HCT116 (cell line): ENCODE measurements at regions not wholly inside any gene's neighbourhood (a gene's known extent, or its start where the extent isn't known, plus 50 kb on each side); places are given as distances from the start of the nearest gene placed in this dataset.

ENCODE experiments used
- ATAC-seq: fragments of 200-7000 bp; cut with Tn5 transposase; 2 replicates; pipeline ENCODE4 v1.9.1; 2020; ENCODE audit warnings: mild to moderate bottlenecking, moderate library complexity
- BruUV-seq: library from RNA; stranded (reverse); fragments of 400-500 nt; replicated peaks from 2 replicates; lab custom pipeline; 2021; lab: Mats Ljungman, UMichigan
- CTCF ChIA-PET: fragments of 300-600 bp; sonication (Branson Sonifier 250); formaldehyde crosslinking; loops from one replicate; lab custom pipeline; 2021; ENCODE audit warnings: antibody characterized with exemption; lab: Charles Lee
- POLR2A ChIA-PET: fragments of 300-600, 350-600 bp; sonication (Branson Sonifier 250); formaldehyde crosslinking; loops from one replicate; lab custom pipeline; 2021; ENCODE audit warnings: antibody characterized with exemption; lab: Charles Lee
- RAD21 ChIA-PET, 2 experiments: fragments of 300-600 bp; sonication (Branson Sonifier 250); formaldehyde crosslinking; loops; one replicate each; lab custom pipeline; 2023; ENCODE audit warnings: low total read pairs in 2 of 2; ENCODE audit not compliant: uncharacterized antibody in 2 of 2, unreplicated experiment in 2 of 2, low non-redundant PET in 1 of 2; lab: Charles Lee
- DNase-seq: peaks from one replicate; pipeline ENCODE4 v3.0.0-alpha.2; 2010; ENCODE audit warnings: low read depth, low spot score
- H2AFZ ChIP-seq: fragments of 200-600 bp; shearing (Covaris generic), sonication (generic); 2 replicates; pipeline ENCODE4 v1.6.1; 2017; ENCODE audit warnings: low read depth, mixed run types, mixed read lengths, antibody characterized with exemption, low read length; ENCODE audit not compliant: poor library complexity, severe bottlenecking
- H3K27ac ChIP-seq: 2 replicates; pipeline ENCODE4 v1.5.1; 2012; ENCODE audit warnings: low read depth, low read length
- H3K27me3 ChIP-seq: fragments of 200-600 bp; sonication (generic); 2 replicates; pipeline ENCODE4 v1.6.1; 2016; ENCODE audit warnings: mixed run types, low read length, mixed read lengths; ENCODE audit not compliant: insufficient read depth
- H3K36me3 ChIP-seq, 2 experiments: fragments of 200-500 bp in 1 of 2; fragments of 200-600 bp in 1 of 2; sonication (Bioruptor generic) in 1 of 2; sonication (generic) in 1 of 2; 2 replicates each; pipeline versions ENCODE4 v1.5.1 to v1.6.1; 2014 to 2016; ENCODE audit warnings: low read length in 2 of 2, inconsistent platforms in 1 of 2, mixed read lengths in 1 of 2, mixed run types in 1 of 2; ENCODE audit not compliant: insufficient read depth in 2 of 2, control insufficient read depth in 1 of 2
- H3K4me1 ChIP-seq, 2 experiments: fragments of 200-600 bp in 1 of 2; sonication (generic) in 1 of 2; 2 replicates each; pipeline versions ENCODE4 v1.5.1 to v1.6.1; 2012 to 2017; ENCODE audit warnings: low read length in 2 of 2, inconsistent platforms in 1 of 2, mild to moderate bottlenecking in 1 of 2, mixed read lengths in 1 of 2, mixed run types in 1 of 2, moderate library complexity in 1 of 2; ENCODE audit not compliant: insufficient read depth in 2 of 2, control insufficient read depth in 1 of 2
- H3K4me2 ChIP-seq: fragments of 200-600 bp; sonication (generic); 2 replicates; pipeline ENCODE4 v1.6.1; 2017; ENCODE audit warnings: mixed run types, low read length, mixed read lengths
- H3K4me3 ChIP-seq, 2 experiments: fragments of 200-600 bp in 1 of 2; sonication (generic) in 1 of 2; replicated peaks in 1 of 2; 2 replicates each; pipeline ENCODE4 v1.5.1; 2011 to 2016; ENCODE audit warnings: low read length in 2 of 2, control low read depth in 1 of 2, low read depth in 1 of 2, mild to moderate bottlenecking in 1 of 2, mixed read lengths in 1 of 2, mixed run types in 1 of 2
- H3K79me2 ChIP-seq: fragments of 200-600 bp; sonication (generic); 2 replicates; pipeline ENCODE4 v1.6.1; 2017; ENCODE audit warnings: mild to moderate bottlenecking, mixed run types, low read length, moderate library complexity, mixed read lengths; ENCODE audit not compliant: insufficient read depth
- H3K9ac ChIP-seq: fragments of 200-600 bp; sonication (generic); 2 replicates; pipeline ENCODE4 v1.6.1; 2016; ENCODE audit warnings: low read length, mixed read lengths
- H3K9me2 ChIP-seq: fragments of 200-600 bp; sonication (generic), shearing (Covaris generic); 2 replicates; pipeline ENCODE4 v1.6.1; 2017; ENCODE audit warnings: mixed run types, mild to moderate bottlenecking, moderate library complexity; ENCODE audit not compliant: insufficient read depth
- H3K9me3 ChIP-seq, 2 experiments: fragments of 200-500 bp in 1 of 2; fragments of 200-600 bp in 1 of 2; sonication (Bioruptor generic) in 1 of 2; sonication (generic) in 1 of 2; 2 replicates each; pipeline ENCODE4 v1.6.1; 2014 to 2017; ENCODE audit warnings: low read length in 2 of 2, mixed read lengths in 2 of 2, inconsistent platforms in 1 of 2, low read depth in 1 of 2, mild to moderate bottlenecking in 1 of 2, mixed run types in 1 of 2, moderate library complexity in 1 of 2; ENCODE audit not compliant: control insufficient read depth in 1 of 2, insufficient read depth in 1 of 2
- H4K20me1 ChIP-seq: fragments of 200-600 bp; sonication (generic), shearing (Covaris generic); 2 replicates; pipeline ENCODE4 v1.6.1; 2017; ENCODE audit warnings: mixed run types, mild to moderate bottlenecking, moderate library complexity; ENCODE audit not compliant: insufficient read depth
- CEBPB ChIP-seq: IDR thresholded peaks from 2 replicates; pipeline ENCODE4 v1.6.1; 2012; ENCODE audit warnings: low read depth
- CTCF ChIP-seq, 3 experiments: fragments of 200-600 bp in 1 of 3; sonication (generic) in 1 of 3; IDR thresholded peaks in 2 of 3; conservative IDR thresholded peaks in 1 of 3; 2 replicates each; pipeline ENCODE4 v1.5.1; 2012 to 2017; ENCODE audit warnings: low read depth in 2 of 3, low read length in 2 of 3, antibody characterized with exemption in 1 of 3, borderline replicate concordance in 1 of 3, control low read depth in 1 of 3, mild to moderate bottlenecking in 1 of 3, mixed read lengths in 1 of 3, mixed run types in 1 of 3, moderate library complexity in 1 of 3; ENCODE audit not compliant: insufficient read depth in 1 of 3
- EGR1 ChIP-seq: IDR thresholded peaks from 2 replicates; pipeline ENCODE4 v1.6.1; 2012; ENCODE audit warnings: low read depth
- ELF1 ChIP-seq: IDR thresholded peaks from 2 replicates; pipeline ENCODE4 v1.6.1; 2012; ENCODE audit warnings: low read depth, borderline replicate concordance
- EZH2 ChIP-seq: fragments of 200-600 bp; sonication (generic); IDR thresholded peaks from 2 replicates; pipeline ENCODE4 v1.6.1; 2017; ENCODE audit warnings: antibody characterized with exemption, mixed run types
- EZH2phosphoT487 ChIP-seq: fragments of 200-600 bp; IDR thresholded peaks from 2 replicates; pipeline ENCODE4 v1.6.1; 2018; ENCODE audit warnings: antibody characterized with exemption, borderline replicate concordance
- JUND ChIP-seq: IDR thresholded peaks from 2 replicates; pipeline ENCODE4 v1.6.1; 2012
- POLR2A ChIP-seq: IDR thresholded peaks from 2 replicates; pipeline ENCODE4 v1.7.0; 2011; ENCODE audit warnings: borderline replicate concordance; ENCODE audit not compliant: insufficient read depth, insufficient read length; ENCODE audit errors: extremely low read depth
- POLR2AphosphoS5 ChIP-seq: IDR thresholded peaks from 2 replicates; pipeline ENCODE4 v1.6.1; 2011; ENCODE audit warnings: mild to moderate bottlenecking, low read depth, low read length, moderate library complexity
- RAD21 ChIP-seq: IDR thresholded peaks from 2 replicates; pipeline ENCODE4 v1.6.1; 2012; ENCODE audit warnings: low read depth, mild to moderate bottlenecking
- REST ChIP-seq: IDR thresholded peaks from 2 replicates; pipeline ENCODE4 v1.6.1; 2012; ENCODE audit warnings: low read depth
- SIN3A ChIP-seq: IDR thresholded peaks from 2 replicates; pipeline ENCODE4 v1.6.1; 2012; ENCODE audit warnings: low read depth
- SP1 ChIP-seq: IDR thresholded peaks from 2 replicates; pipeline ENCODE4 v1.6.1; 2012; ENCODE audit warnings: low read depth
- SRF ChIP-seq: IDR thresholded peaks from 2 replicates; pipeline ENCODE4 v1.6.1; 2012; ENCODE audit warnings: low read depth
- TCF7L2 ChIP-seq: IDR thresholded peaks from 2 replicates; pipeline ENCODE4 v1.7.0; 2011; ENCODE audit warnings: borderline replicate concordance, inconsistent platforms; ENCODE audit not compliant: insufficient read depth, insufficient read length; ENCODE audit errors: extremely low read depth
- ZFX ChIP-seq: fragments of 450-650 bp; IDR thresholded peaks from 2 replicates; pipeline ENCODE4 v1.6.1; 2017
- ZNF274 ChIP-seq: fragments of 200-500 bp; sonication (Bioruptor generic); IDR thresholded peaks from 2 replicates; pipeline ENCODE4 v1.6.1; 2014; ENCODE audit warnings: mild to moderate bottlenecking, low read depth, low read length, inconsistent platforms
- intact Hi-C: fragments of 100-400 bp; cut with micrococcal nuclease; formaldehyde crosslinking; loops from 2 replicates; pipeline ENCODE4 v1.10.0; 2022
- TF ChIP-seq, protein P1 (sequence below): IDR thresholded peaks from 2 replicates; pipeline ENCODE4 v1.6.1; 2012
- TF ChIP-seq, protein P2 (sequence below): IDR thresholded peaks from 2 replicates; pipeline ENCODE4 v1.6.1; 2011; ENCODE audit warnings: mild to moderate bottlenecking, low read length, moderate library complexity; ENCODE audit not compliant: insufficient replicate concordance; ENCODE audit errors: extremely low read depth
- TF ChIP-seq, protein P3 (sequence below): IDR thresholded peaks from 2 replicates; pipeline ENCODE4 v1.6.1; 2012

- Histone ChIP-seq H2AFZ (no peak overlapping the region), H3K4me2 (no peak overlapping the region), H3K27me3 (no peaks in the 10 kb centered on the region), H3K27ac (no peak overlapping the region), H3K4me1 (no peaks in the 10 kb centered on the region), H3K36me3 (no peaks in the 10 kb centered on the region), H3K79me2 (no peaks in the 10 kb centered on the region), H3K9me3 (no peaks in the 10 kb centered on the region; a peak in 1 of 4 replicates), H4K20me1 (no peaks in the 10 kb centered on the region), H3K9me2 (no peaks in the 10 kb centered on the region), H3K9ac (no peak overlapping the region), H3K4me3 (no peak overlapping the region)
- ChIA-PET CTCF (no interaction called here), POLR2A (no interaction called here), RAD21 (no interaction called here)
- ATAC-seq: no peak
- no TSS peak for BruUV-seq
- intact Hi-C loops: no loop called here
- DNase-seq: no peak
- TF ChIP-seq REST (no peak), CEBPB (no peak), ZNF274 (no peak), TCF7L2 (no peak), EZH2phosphoT487 (no peak), CTCF (IDR thresholded peaks at IDR 0.05 in 2 of 3, conservative IDR thresholded peaks at IDR 0.05 in 1 of 3; ENCODE audit: borderline replicate concordance in 1 of 3, insufficient read depth in 1 of 3, low read depth in 2 of 3, low read length in 2 of 3) (no peak), EZH2 (no peak), SRF (no peak), RAD21 (no peak), POLR2A (no peak), JUND (no peak), ELF1 (no peak), EGR1 (no peak), ZFX (no peak), POLR2AphosphoS5 (no peak), SP1 (no peak), SIN3A (no peak)
- TF ChIP-seq, protein P1, sequence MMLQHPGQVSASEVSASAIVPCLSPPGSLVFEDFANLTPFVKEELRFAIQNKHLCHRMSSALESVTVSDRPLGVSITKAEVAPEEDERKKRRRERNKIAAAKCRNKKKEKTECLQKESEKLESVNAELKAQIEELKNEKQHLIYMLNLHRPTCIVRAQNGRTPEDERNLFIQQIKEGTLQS: no peak
- TF ChIP-seq, protein P2, sequence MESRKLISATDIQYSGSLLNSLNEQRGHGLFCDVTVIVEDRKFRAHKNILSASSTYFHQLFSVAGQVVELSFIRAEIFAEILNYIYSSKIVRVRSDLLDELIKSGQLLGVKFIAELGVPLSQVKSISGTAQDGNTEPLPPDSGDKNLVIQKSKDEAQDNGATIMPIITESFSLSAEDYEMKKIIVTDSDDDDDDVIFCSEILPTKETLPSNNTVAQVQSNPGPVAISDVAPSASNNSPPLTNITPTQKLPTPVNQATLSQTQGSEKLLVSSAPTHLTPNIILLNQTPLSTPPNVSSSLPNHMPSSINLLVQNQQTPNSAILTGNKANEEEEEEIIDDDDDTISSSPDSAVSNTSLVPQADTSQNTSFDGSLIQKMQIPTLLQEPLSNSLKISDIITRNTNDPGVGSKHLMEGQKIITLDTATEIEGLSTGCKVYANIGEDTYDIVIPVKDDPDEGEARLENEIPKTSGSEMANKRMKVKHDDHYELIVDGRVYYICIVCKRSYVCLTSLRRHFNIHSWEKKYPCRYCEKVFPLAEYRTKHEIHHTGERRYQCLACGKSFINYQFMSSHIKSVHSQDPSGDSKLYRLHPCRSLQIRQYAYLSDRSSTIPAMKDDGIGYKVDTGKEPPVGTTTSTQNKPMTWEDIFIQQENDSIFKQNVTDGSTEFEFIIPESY: no peak
- TF ChIP-seq, protein P3, sequence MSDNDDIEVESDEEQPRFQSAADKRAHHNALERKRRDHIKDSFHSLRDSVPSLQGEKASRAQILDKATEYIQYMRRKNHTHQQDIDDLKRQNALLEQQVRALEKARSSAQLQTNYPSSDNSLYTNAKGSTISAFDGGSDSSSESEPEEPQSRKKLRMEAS: no peak
Measured at GRCh38 chr5:173812811-173813550, 75.2 kb upstream of the CPEB4 start.
